PC-3 (cell line): ENCODE measurements at regions not wholly inside any gene's neighbourhood (a gene's known extent, or its start where the extent isn't known, plus 50 kb on each side); places are given as distances from the start of the nearest gene placed in this dataset.

ENCODE experiments used
- ATAC-seq: fragments of 200-7000 bp; cut with Tn5 transposase; 2 replicates; pipeline ENCODE4 v1.9.1; 2020; ENCODE audit warnings: mild to moderate bottlenecking, moderate library complexity
- BruUV-seq: library from RNA; stranded (reverse); fragments of 400-500 nt; replicated peaks from 2 replicates; lab custom pipeline; 2021; lab: Mats Ljungman, UMichigan
- CTCF ChIA-PET: fragments of 300-600 bp; sonication (Branson Sonifier 250); formaldehyde crosslinking; loops from one replicate; lab custom pipeline; 2022; ENCODE audit warnings: antibody characterized with exemption; lab: Charles Lee
- POLR2A ChIA-PET: fragments of 300-600 bp; sonication (Branson Sonifier 250); formaldehyde crosslinking; loops from one replicate; lab custom pipeline; 2022; ENCODE audit warnings: antibody characterized with exemption; ENCODE audit not compliant: unreplicated experiment; lab: Charles Lee
- DNase-seq: peaks from one replicate; pipeline ENCODE4 v3.0.0-alpha.2; 2015
- H2AFZ ChIP-seq: fragments of 300-600 bp; sonication (generic); 2 replicates; pipeline ENCODE4 v1.6.0; 2016; ENCODE audit warnings: antibody characterized with exemption, low read length
- H3F3A ChIP-seq: fragments of 300-600 bp; sonication (generic); one replicate; pipeline ENCODE4 v1.6.0; 2017; ENCODE audit warnings: antibody characterized with exemption, low read length, control low read depth, mild to moderate bottlenecking; ENCODE audit not compliant: unreplicated experiment
- H3K27ac ChIP-seq: fragments of 300-600 bp; sonication (generic); 2 replicates; pipeline ENCODE4 v1.5.1; 2016; ENCODE audit warnings: mild to moderate bottlenecking, low read length
- H3K27me3 ChIP-seq: fragments of 300-600 bp; sonication (generic); 2 replicates; pipeline ENCODE4 v1.6.1; 2016; ENCODE audit warnings: low read length, mixed read lengths
- H3K36me3 ChIP-seq: fragments of 300-600 bp; sonication (generic); 2 replicates; pipeline ENCODE4 v1.6.1; 2016; ENCODE audit warnings: low read depth, mixed run types, low read length, mixed read lengths
- H3K4me1 ChIP-seq: fragments of 300-600 bp; sonication (generic); 2 replicates; pipeline ENCODE4 v1.5.1; 2016; ENCODE audit warnings: low read length; ENCODE audit not compliant: insufficient read depth
- H3K4me2 ChIP-seq: fragments of 300-600 bp; sonication (generic); 2 replicates; pipeline ENCODE4 v1.6.0; 2016; ENCODE audit warnings: low read length
- H3K4me3 ChIP-seq: fragments of 300-600 bp; sonication (generic); 2 replicates; pipeline ENCODE4 v1.5.1; 2016; ENCODE audit warnings: mild to moderate bottlenecking, low read length, mixed read lengths
- H3K79me2 ChIP-seq: fragments of 300-600 bp; sonication (generic); 2 replicates; pipeline ENCODE4 v1.6.1; 2017; ENCODE audit warnings: low read length, mixed read lengths
- H3K9ac ChIP-seq: fragments of 300-600 bp; sonication (generic); 2 replicates; pipeline ENCODE4 v1.6.0; 2016; ENCODE audit warnings: mild to moderate bottlenecking, low read length
- H3K9me2 ChIP-seq: fragments of 300-600 bp; sonication (generic); replicated peaks from 2 replicates; pipeline ENCODE4 v1.6.1; 2016; ENCODE audit warnings: mixed run types, low read length, mixed read lengths
- H3K9me3 ChIP-seq: fragments of 300-600 bp; sonication (generic); 2 replicates; pipeline ENCODE4 v1.6.1; 2016; ENCODE audit warnings: low read length, mixed read lengths
- H4K20me1 ChIP-seq: fragments of 300-600 bp; sonication (generic); 2 replicates; pipeline ENCODE4 v1.6.1; 2016; ENCODE audit warnings: low read length, mixed read lengths
- CTCF ChIP-seq: fragments of 300-600 bp; sonication (generic); conservative IDR thresholded peaks from 2 replicates; pipeline ENCODE4 v1.5.1; 2017; ENCODE audit warnings: antibody characterized with exemption, low read depth, mild to moderate bottlenecking, low read length
- EZH2 ChIP-seq: fragments of 300-600 bp; sonication (generic); IDR thresholded peaks from one replicate; pipeline ENCODE4 v1.6.1; 2017; ENCODE audit warnings: antibody characterized with exemption, mild to moderate bottlenecking, low read length; ENCODE audit not compliant: unreplicated experiment
- EZH2phosphoT487 ChIP-seq: fragments of 300-600 bp; sonication (generic); IDR thresholded peaks from 2 replicates; pipeline ENCODE4 v1.6.1; 2018; ENCODE audit warnings: mild to moderate bottlenecking, antibody characterized with exemption, low read length, borderline replicate concordance
- intact Hi-C: fragments of 100-400 bp; cut with micrococcal nuclease; formaldehyde crosslinking; loops from 2 replicates; pipeline ENCODE4 v1.9.0; 2023

GRCh38 chr3:124532071-124532470 is 198.2 kb upstream of the UMPS start:
- Histone ChIP-seq H3K27ac (no peak overlapping the region), H3K27me3 (peaks cover 22% of the 10 kb centered on the region), H2AFZ (no peak overlapping the region), H3F3A (no peaks in the 10 kb centered on the region), H4K20me1 (no peaks in the 10 kb centered on the region), H3K79me2 (no peaks in the 10 kb centered on the region), H3K9me2 (0 out of 2 replicates have a peak, but pooled peaks cover 3% of the 10 kb centered on the region), H3K9me3 (no peaks in the 10 kb centered on the region), H3K4me1 (peaks cover 7% of the 10 kb centered on the region; the same call in 1 of the 2 replicates), H3K4me2 (no peak overlapping the region), H3K36me3 (no peaks in the 10 kb centered on the region), H3K9ac (no peak overlapping the region), H3K4me3 (no peak overlapping the region)
- TF ChIP-seq EZH2 (no peak), EZH2phosphoT487 (no peak), CTCF (no peak)
- BruUV-seq: no TSS peak
- intact Hi-C loops: no loop called here
- POLR2A ChIA-PET: no interaction called here
- CTCF ChIA-PET: no interaction called here
- DNase-seq: no peak
- no peak for ATAC-seq

- no peak for ATAC-seq
- ChIA-PET POLR2A (no interaction called here), CTCF (no interaction called here)
- Histone ChIP-seq H3K9ac (no peak overlapping the region), H2AFZ (no peak overlapping the region), H3K4me1 (0 out of 2 replicates have a peak, but pooled peaks cover under 1% of the 10 kb centered on the region), H3F3A (no peaks in the 10 kb centered on the region), H3K27ac (no peak overlapping the region), H3K9me2 (0 out of 2 replicates have a peak, but pooled peaks cover 3% of the 10 kb centered on the region), H3K27me3 (peaks cover 52% of the 10 kb centered on the region), H3K4me3 (no peak overlapping the region), H3K36me3 (no peaks in the 10 kb centered on the region), H4K20me1 (no peaks in the 10 kb centered on the region), H3K4me2 (no peak overlapping the region), H3K79me2 (no peaks in the 10 kb centered on the region), H3K9me3 (no peaks in the 10 kb centered on the region)
- intact Hi-C loops: no loop called here
- TF ChIP-seq EZH2phosphoT487 (no peak), CTCF (no peak), EZH2 (no peak)
- no peak for DNase-seq
- no TSS peak for BruUV-seq
These were observed 194.9 kb upstream of the UMPS start for GRCh38 chr3:124535306-124535705.

- intact Hi-C loops: no loop called here
- ChIA-PET POLR2A (no interaction called here), CTCF (no interaction called here)
- TF ChIP-seq CTCF (no peak), EZH2 (no peak), EZH2phosphoT487 (no peak)
- Histone ChIP-seq H3K36me3 (no peaks in the 10 kb centered on the region), H3K27ac (no peak overlapping the region), H3K9me3 (no peaks in the 10 kb centered on the region), H4K20me1 (no peaks in the 10 kb centered on the region), H3F3A (no peaks in the 10 kb centered on the region), H3K9me2 (no peaks in the 10 kb centered on the region), H3K4me1 (no peaks in the 10 kb centered on the region), H2AFZ (no peak overlapping the region), H3K79me2 (no peaks in the 10 kb centered on the region), H3K4me2 (no peak overlapping the region), H3K27me3 (peaks cover 56% of the 10 kb centered on the region), H3K4me3 (no peak overlapping the region), H3K9ac (no peak overlapping the region)
- BruUV-seq: no TSS peak
- ATAC-seq (no peak), DNase-seq (no peak)
These were observed 189.6 kb upstream of the UMPS start for GRCh38 chr3:124540550-124541211.
